Dendritic cell treated with granulocyte-macrophage colony-stimulating factor and Interleukin-4, amounts not matched to agents 40 ng/mL and 50 ng/mL, for 4 days (primary cell): ENCODE measurements at regions not wholly inside any gene's neighbourhood (a gene's known extent, or its start where the extent isn't known, plus 50 kb on each side); places are given as distances from the start of the nearest gene placed in this dataset.

Experiments used
- H3K27ac Mint-ChIP-seq: one replicate; pipeline ENCODE4 v1.8.0; 2022; ENCODE audit warnings: mild to moderate bottlenecking, mixed read lengths
- H3K27me3 Mint-ChIP-seq: one replicate; pipeline ENCODE4 v1.8.0; 2022; ENCODE audit warnings: mild to moderate bottlenecking, mixed read lengths
- H3K36me3 Mint-ChIP-seq: one replicate; pipeline ENCODE4 v1.8.0; 2022; ENCODE audit warnings: low read depth, mixed read lengths
- H3K4me1 Mint-ChIP-seq: one replicate; pipeline ENCODE4 v1.8.0; 2022; ENCODE audit warnings: low read depth, mixed read lengths
- H3K4me3 Mint-ChIP-seq: one replicate; pipeline ENCODE4 v1.8.0; 2022; ENCODE audit warnings: mild to moderate bottlenecking, moderate library complexity, mixed read lengths
- H3K9me3 Mint-ChIP-seq: one replicate; pipeline ENCODE4 v1.8.0; 2022; ENCODE audit warnings: mixed read lengths
- intact Hi-C: fragments of 100-400 bp; cut with micrococcal nuclease; formaldehyde crosslinking; loops from one replicate; pipeline ENCODE4 v1.15.0; 2022

DNA sequence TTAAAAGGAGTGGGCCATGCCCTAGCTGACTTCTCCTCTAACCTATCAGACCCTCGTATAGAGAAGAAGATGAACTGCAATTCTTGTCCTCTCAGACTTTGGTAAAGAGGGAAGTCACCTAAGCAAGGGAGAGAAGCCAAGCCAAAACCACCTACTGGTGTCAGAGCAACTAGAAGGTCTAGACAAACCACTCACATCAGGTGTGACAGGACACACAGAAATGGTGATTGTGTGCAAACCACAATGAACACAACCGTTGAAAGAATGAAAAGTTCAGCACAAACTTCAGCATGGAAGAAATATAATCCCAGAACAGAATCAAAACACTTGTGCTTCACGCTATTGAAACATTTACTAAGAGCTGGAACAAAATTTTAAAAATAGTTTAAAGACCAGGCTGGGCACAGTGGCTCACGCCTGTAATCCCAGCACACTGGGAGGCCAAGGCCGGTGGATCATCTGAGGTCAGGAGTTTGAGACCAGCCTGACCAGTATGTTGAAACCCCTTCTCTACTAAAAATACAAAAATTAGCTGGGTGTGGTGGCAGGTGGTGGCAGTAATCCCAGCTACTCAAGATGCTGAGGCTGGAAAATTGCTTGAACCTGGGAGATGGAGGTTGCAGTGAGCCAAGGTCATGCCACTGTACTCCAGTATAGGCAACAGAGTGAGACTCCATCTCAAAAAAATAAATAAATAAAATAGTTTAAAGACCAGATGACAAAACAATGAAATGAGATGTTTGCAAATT, 56.2 kb upstream of the NTF3 start:
- H3K4me1 Mint-ChIP-seq = no peaks in the 10 kb centered on the region
- H3K9me3 Mint-ChIP-seq = no peaks in the 10 kb centered on the region
- H3K4me3 Mint-ChIP-seq = no peak overlapping the region
- no peaks in the 10 kb centered on the region for H3K27me3 Mint-ChIP-seq
- H3K36me3 Mint-ChIP-seq = no peaks in the 10 kb centered on the region
- intact Hi-C loops = no loop called here
- no peak overlapping the region for H3K27ac Mint-ChIP-seq

DNA sequence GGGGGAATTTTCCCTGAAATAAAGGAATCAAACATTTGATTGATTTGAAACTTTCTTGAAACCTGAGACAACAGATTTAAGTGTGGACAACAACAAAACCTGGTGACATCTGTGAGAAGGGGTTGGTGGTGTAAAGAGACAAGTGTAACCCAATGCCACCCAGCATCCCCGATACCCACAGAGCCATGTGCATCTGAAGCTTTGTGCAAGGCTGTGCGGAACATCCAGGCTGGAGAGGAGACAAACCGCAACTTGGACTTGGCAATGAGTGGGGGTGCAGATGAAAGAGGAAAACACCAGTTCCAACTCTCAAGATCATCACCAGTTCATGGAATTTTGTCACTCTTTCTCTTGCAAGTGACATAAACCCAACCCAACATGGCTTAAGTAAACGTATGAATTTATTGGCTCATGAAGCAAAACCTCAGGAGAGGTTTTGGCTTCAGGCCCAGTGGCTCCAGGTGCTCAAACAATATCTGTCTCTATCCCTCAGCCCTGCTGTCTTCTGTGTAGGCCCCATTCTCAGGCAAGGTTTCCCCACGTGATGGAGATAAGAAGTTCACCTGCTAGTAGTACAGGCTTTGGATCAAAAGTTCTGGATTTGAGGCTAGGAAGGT, 55.2 kb upstream of the NTF3 start:
- Mint-ChIP-seq H3K9me3 (no peaks in the 10 kb centered on the region), H3K27ac (no peak overlapping the region), H3K27me3 (no peaks in the 10 kb centered on the region), H3K36me3 (no peaks in the 10 kb centered on the region), H3K4me1 (no peaks in the 10 kb centered on the region), H3K4me3 (no peak overlapping the region)
- intact Hi-C loops = no loop called here

GRCh38 chr12:5377997-5378592, 53.8 kb upstream of the NTF3 start:
- Mint-ChIP-seq H3K9me3 (no peaks in the 10 kb centered on the region), H3K4me1 (no peaks in the 10 kb centered on the region), H3K36me3 (no peaks in the 10 kb centered on the region), H3K27ac (no peak overlapping the region), H3K4me3 (no peak overlapping the region), H3K27me3 (no peaks in the 10 kb centered on the region)
- intact Hi-C loops = no loop called here

- no peaks in the 10 kb centered on the region for H3K27me3 Mint-ChIP-seq
- H3K9me3 Mint-ChIP-seq = no peaks in the 10 kb centered on the region
- no peak overlapping the region for H3K27ac Mint-ChIP-seq
- intact Hi-C loops = no loop called here
- no peaks in the 10 kb centered on the region for H3K4me1 Mint-ChIP-seq
- H3K36me3 Mint-ChIP-seq = no peaks in the 10 kb centered on the region
- no peak overlapping the region for H3K4me3 Mint-ChIP-seq
Observed at GRCh38 chr12:5379749-5380496, 52.0 kb upstream of the NTF3 start.
